PC-3 (cell line): ENCODE measurements at regions not wholly inside any gene's neighbourhood (a gene's known extent, or its start where the extent isn't known, plus 50 kb on each side); places are given as distances from the start of the nearest gene placed in this dataset.

Experiments
- ATAC-seq: fragments of 200-7000 bp; cut with Tn5 transposase; 2 replicates; pipeline ENCODE4 v1.9.1; 2020; ENCODE audit warnings: mild to moderate bottlenecking, moderate library complexity
- BruUV-seq: library from RNA; stranded (reverse); fragments of 400-500 nt; replicated peaks from 2 replicates; lab custom pipeline; 2021; lab: Mats Ljungman, UMichigan
- CTCF ChIA-PET: fragments of 300-600 bp; sonication (Branson Sonifier 250); formaldehyde crosslinking; loops from one replicate; lab custom pipeline; 2022; ENCODE audit warnings: antibody characterized with exemption; lab: Charles Lee
- POLR2A ChIA-PET: fragments of 300-600 bp; sonication (Branson Sonifier 250); formaldehyde crosslinking; loops from one replicate; lab custom pipeline; 2022; ENCODE audit warnings: antibody characterized with exemption; ENCODE audit not compliant: unreplicated experiment; lab: Charles Lee
- DNase-seq: peaks from one replicate; pipeline ENCODE4 v3.0.0-alpha.2; 2015
- H2AFZ ChIP-seq: fragments of 300-600 bp; sonication (generic); 2 replicates; pipeline ENCODE4 v1.6.0; 2016; ENCODE audit warnings: antibody characterized with exemption, low read length
- H3F3A ChIP-seq: fragments of 300-600 bp; sonication (generic); one replicate; pipeline ENCODE4 v1.6.0; 2017; ENCODE audit warnings: antibody characterized with exemption, low read length, control low read depth, mild to moderate bottlenecking; ENCODE audit not compliant: unreplicated experiment
- H3K27ac ChIP-seq: fragments of 300-600 bp; sonication (generic); 2 replicates; pipeline ENCODE4 v1.5.1; 2016; ENCODE audit warnings: mild to moderate bottlenecking, low read length
- H3K27me3 ChIP-seq: fragments of 300-600 bp; sonication (generic); 2 replicates; pipeline ENCODE4 v1.6.1; 2016; ENCODE audit warnings: low read length, mixed read lengths
- H3K36me3 ChIP-seq: fragments of 300-600 bp; sonication (generic); 2 replicates; pipeline ENCODE4 v1.6.1; 2016; ENCODE audit warnings: low read depth, mixed run types, low read length, mixed read lengths
- H3K4me1 ChIP-seq: fragments of 300-600 bp; sonication (generic); 2 replicates; pipeline ENCODE4 v1.5.1; 2016; ENCODE audit warnings: low read length; ENCODE audit not compliant: insufficient read depth
- H3K4me2 ChIP-seq: fragments of 300-600 bp; sonication (generic); 2 replicates; pipeline ENCODE4 v1.6.0; 2016; ENCODE audit warnings: low read length
- H3K4me3 ChIP-seq: fragments of 300-600 bp; sonication (generic); 2 replicates; pipeline ENCODE4 v1.5.1; 2016; ENCODE audit warnings: mild to moderate bottlenecking, low read length, mixed read lengths
- H3K79me2 ChIP-seq: fragments of 300-600 bp; sonication (generic); 2 replicates; pipeline ENCODE4 v1.6.1; 2017; ENCODE audit warnings: low read length, mixed read lengths
- H3K9ac ChIP-seq: fragments of 300-600 bp; sonication (generic); 2 replicates; pipeline ENCODE4 v1.6.0; 2016; ENCODE audit warnings: mild to moderate bottlenecking, low read length
- H3K9me2 ChIP-seq: fragments of 300-600 bp; sonication (generic); replicated peaks from 2 replicates; pipeline ENCODE4 v1.6.1; 2016; ENCODE audit warnings: mixed run types, low read length, mixed read lengths
- H3K9me3 ChIP-seq: fragments of 300-600 bp; sonication (generic); 2 replicates; pipeline ENCODE4 v1.6.1; 2016; ENCODE audit warnings: low read length, mixed read lengths
- H4K20me1 ChIP-seq: fragments of 300-600 bp; sonication (generic); 2 replicates; pipeline ENCODE4 v1.6.1; 2016; ENCODE audit warnings: low read length, mixed read lengths
- EZH2 ChIP-seq: fragments of 300-600 bp; sonication (generic); IDR thresholded peaks from one replicate; pipeline ENCODE4 v1.6.1; 2017; ENCODE audit warnings: antibody characterized with exemption, mild to moderate bottlenecking, low read length; ENCODE audit not compliant: unreplicated experiment
- EZH2phosphoT487 ChIP-seq: fragments of 300-600 bp; sonication (generic); IDR thresholded peaks from 2 replicates; pipeline ENCODE4 v1.6.1; 2018; ENCODE audit warnings: mild to moderate bottlenecking, antibody characterized with exemption, low read length, borderline replicate concordance
- intact Hi-C: fragments of 100-400 bp; cut with micrococcal nuclease; formaldehyde crosslinking; loops from 2 replicates; pipeline ENCODE4 v1.9.0; 2023
- TF ChIP-seq, protein P1 (sequence below): fragments of 300-600 bp; sonication (generic); conservative IDR thresholded peaks from 2 replicates; pipeline ENCODE4 v1.5.1; 2017; ENCODE audit warnings: antibody characterized with exemption, low read depth, mild to moderate bottlenecking, low read length

DNA sequence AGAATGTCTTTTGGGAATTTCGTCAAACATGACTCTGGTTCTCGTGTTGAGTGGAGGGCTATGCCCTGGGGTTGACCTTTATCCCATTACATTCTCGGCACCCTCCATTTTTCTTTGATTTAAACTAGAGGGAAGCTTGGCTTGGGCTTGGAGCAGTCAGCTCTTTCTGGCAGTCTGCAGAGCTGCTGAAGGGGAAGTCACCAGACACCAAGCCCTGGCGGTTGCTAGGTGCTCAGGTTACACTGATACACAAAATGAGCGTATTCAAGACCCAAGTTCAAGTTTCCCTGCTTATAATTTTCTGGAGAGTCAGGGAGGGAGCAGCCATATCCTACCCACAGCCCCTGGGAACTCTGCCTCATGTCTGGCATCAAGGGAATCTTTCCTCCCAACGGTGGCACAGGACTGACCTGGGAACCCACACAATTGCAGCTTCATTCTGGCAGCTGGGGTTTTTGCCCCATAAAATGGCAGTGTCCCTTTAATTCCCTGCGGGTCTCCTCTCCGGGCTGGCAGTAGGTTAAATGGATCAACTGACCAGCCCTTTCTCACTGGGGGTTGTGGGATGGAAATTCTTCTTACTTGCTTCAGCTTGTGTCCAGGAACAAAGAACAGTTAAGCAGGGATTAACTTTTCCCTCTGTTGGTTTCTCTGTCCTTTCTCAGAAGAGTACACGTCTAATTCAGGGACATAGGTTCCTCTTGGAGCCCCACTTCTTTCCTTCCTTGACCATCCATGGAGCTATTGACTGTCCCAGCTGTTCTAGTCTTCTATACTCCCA, 110.0 kb upstream of the DLG1 start:
- TF ChIP-seq EZH2: no peak
- TF ChIP-seq EZH2phosphoT487: no peak
- TF ChIP-seq, protein P1, sequence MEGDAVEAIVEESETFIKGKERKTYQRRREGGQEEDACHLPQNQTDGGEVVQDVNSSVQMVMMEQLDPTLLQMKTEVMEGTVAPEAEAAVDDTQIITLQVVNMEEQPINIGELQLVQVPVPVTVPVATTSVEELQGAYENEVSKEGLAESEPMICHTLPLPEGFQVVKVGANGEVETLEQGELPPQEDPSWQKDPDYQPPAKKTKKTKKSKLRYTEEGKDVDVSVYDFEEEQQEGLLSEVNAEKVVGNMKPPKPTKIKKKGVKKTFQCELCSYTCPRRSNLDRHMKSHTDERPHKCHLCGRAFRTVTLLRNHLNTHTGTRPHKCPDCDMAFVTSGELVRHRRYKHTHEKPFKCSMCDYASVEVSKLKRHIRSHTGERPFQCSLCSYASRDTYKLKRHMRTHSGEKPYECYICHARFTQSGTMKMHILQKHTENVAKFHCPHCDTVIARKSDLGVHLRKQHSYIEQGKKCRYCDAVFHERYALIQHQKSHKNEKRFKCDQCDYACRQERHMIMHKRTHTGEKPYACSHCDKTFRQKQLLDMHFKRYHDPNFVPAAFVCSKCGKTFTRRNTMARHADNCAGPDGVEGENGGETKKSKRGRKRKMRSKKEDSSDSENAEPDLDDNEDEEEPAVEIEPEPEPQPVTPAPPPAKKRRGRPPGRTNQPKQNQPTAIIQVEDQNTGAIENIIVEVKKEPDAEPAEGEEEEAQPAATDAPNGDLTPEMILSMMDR: no peak
- intact Hi-C loops: no loop called here
- Histone ChIP-seq H3K36me3 (no peaks in the 10 kb centered on the region), H3K4me2 (no peak overlapping the region), H3K27me3 (no peaks in the 10 kb centered on the region), H3F3A (no peaks in the 10 kb centered on the region), H3K9ac (no peak overlapping the region), H4K20me1 (no peaks in the 10 kb centered on the region), H2AFZ (no peak overlapping the region), H3K79me2 (no peaks in the 10 kb centered on the region), H3K4me3 (no peak overlapping the region), H3K4me1 (no peaks in the 10 kb centered on the region), H3K9me2 (no peaks in the 10 kb centered on the region), H3K9me3 (no peaks in the 10 kb centered on the region), H3K27ac (no peak overlapping the region)
- DNase-seq: peak; percentile 28
- BruUV-seq: no TSS peak
- peak; percentile 79 for ATAC-seq
- POLR2A ChIA-PET: interaction anchor here (0.6 to 0.7 kb wide), 2 partner anchors 80 to 156 kb away, joined by 3 to 6 read pairs; no protein-coding TSS in a partner anchor
- CTCF ChIA-PET: no interaction called here

- POLR2A ChIA-PET: interaction anchor here (0.7 kb wide), 1 partner anchor 156 kb away, joined by 6 read pairs; no protein-coding TSS in a partner anchor
These were observed 109.1 kb upstream of the DLG1 start for GRCh38 chr3:197407526-197407925.

More at GRCh38 chr3:197407526-197407925, 109.1 kb upstream of the DLG1 start:
- H3F3A ChIP-seq: no peaks in the 10 kb centered on the region
- TF ChIP-seq EZH2phosphoT487 (no peak), EZH2 (no peak)
- TF ChIP-seq, protein P1: no peak
- no TSS peak for BruUV-seq
- no peaks in the 10 kb centered on the region for H3K27me3 ChIP-seq
- H3K9ac ChIP-seq: no peak overlapping the region
- no peaks in the 10 kb centered on the region for H3K9me2 ChIP-seq
- no peaks in the 10 kb centered on the region for H3K79me2 ChIP-seq
- H3K9me3 ChIP-seq: no peaks in the 10 kb centered on the region
- DNase-seq (no peak), ATAC-seq (no peak)
- H3K4me1 ChIP-seq: no peaks in the 10 kb centered on the region
- H3K27ac ChIP-seq: no peak overlapping the region
- no peak overlapping the region for H3K4me2 ChIP-seq
- no peaks in the 10 kb centered on the region for H3K36me3 ChIP-seq
- no peak overlapping the region for H2AFZ ChIP-seq
- intact Hi-C loops: no loop called here
- CTCF ChIA-PET: no interaction called here
- no peak overlapping the region for H3K4me3 ChIP-seq
- no peaks in the 10 kb centered on the region for H4K20me1 ChIP-seq
